Pancreas (tissue), 10 donors: ENCODE measurements at regions not wholly inside any gene's neighbourhood (a gene's known extent, or its start where the extent isn't known, plus 50 kb on each side); places are given as distances from the start of the nearest gene placed in this dataset.

Experiments used
- ATAC-seq, 4 donors: fragments of 200-7000 bp; cut with Tn5 transposase; one replicate each; pipeline versions ENCODE4 v1.8.0 to v1.9.1; 2020; ENCODE audit warnings: mild to moderate bottlenecking in 4 of 4, moderate library complexity in 4 of 4
- DNase-seq, 6 donors: peaks; one replicate each; pipeline ENCODE4 v3.0.0-alpha.2; 2020
- FAIRE-seq: peaks from 2 replicates; lab custom pipeline; 2012; peaks lifted over from hg19 to GRCh38; lab: Jason Lieb, UNC
- H3K27ac ChIP-seq, 4 donors: fragments of 200-600 bp; sonication (generic); 1 replicate in 3 of 4; 2 replicates in 1 of 4; pipeline versions ENCODE4 v1.5.0 to v1.8.0; 2020
- H3K27me3 ChIP-seq, 4 donors: fragments of 200-600 bp; one replicate each; pipeline ENCODE4 v1.8.0; 2021
- H3K36me3 ChIP-seq, 3 donors: fragments of 200-600 bp; sonication (generic) in 1 of 3; one replicate each; pipeline versions ENCODE4 v1.5.0 to v1.8.0; 2020 to 2021
- H3K4me1 ChIP-seq, 3 donors: fragments of 200-600 bp; one replicate each; pipeline ENCODE4 v1.8.0; 2021
- H3K4me3 ChIP-seq, 4 donors: fragments of 200-600 bp; sonication (generic) in 2 of 4; one replicate each; pipeline versions ENCODE4 v1.5.0 to v1.8.0; 2020 to 2021
- H3K9me3 ChIP-seq, 4 donors: fragments of 200-600 bp; one replicate each; pipeline ENCODE4 v1.8.0; 2021
- CTCF ChIP-seq, 4 donors: fragments of 200-600 bp; sonication (generic) in 3 of 4; IDR thresholded peaks; one replicate each; pipeline versions ENCODE4 v1.5.0 to v1.8.0; 2021; ENCODE audit warnings: antibody characterized with exemption in 4 of 4
- WGBS, 2 donors: extraction: QIAGEN DNeasy Blood & Tissue Kit; methylation state at CpG; one replicate each; pipeline ENCODE4 v1.1.7; 2013; 5-methylcytosine and 5-hydroxymethylcytosine counted together
- intact Hi-C, 3 donors: fragments of 100-400 bp; cut with DNase I; formaldehyde crosslinking; loops; one replicate each; pipeline versions ENCODE4 v1.11.1 to v1.14.2; 2022
- donor health status: healthy with polysubstance abuse.
- donor health status: DM: no; HTN: no; CAD: no; lungs with moderate emphysema.
- donor health status: DM: no; HTN: no; CAD: no.
- donor health status: control.
- donor health status: control.
- donor health status: Bipolar disorder and iron deficiency.
- donor health status: DM: yes; HTN: yes; CAD: no.
- donor health status: DM: no; HTN: no; CAD: no.
- donor health status: DM: no; HTN: no; CAD: no.
- donor health status: DM: yes; HTN: yes; CAD: no.

- Histone ChIP-seq H3K4me1 (no peaks in the 10 kb centered on the region), H3K36me3 (no peaks in the 10 kb centered on the region), H3K4me3 (no peak overlapping the region), H3K27me3 (no peaks in the 10 kb centered on the region), H3K9me3 (no peaks in the 10 kb centered on the region), H3K27ac (no peak overlapping the region)
- WGBS, 2 donors = 66 to 74% methylated on average over 7 of the region's 7 CpGs
- intact Hi-C loops = no loop called here
- no peak for DNase-seq
- TF ChIP-seq CTCF (IDR thresholded peaks at IDR 0.05) = no peak
- no peak for ATAC-seq
- no peak for FAIRE-seq
Observed at GRCh38 chr14:104467641-104468040, 111.9 kb upstream of the C14orf180 start.

GRCh38 chr14:104469591-104469990 lies 110.0 kb upstream of the C14orf180 start:
- intact Hi-C loops = no loop called here
- no peak overlapping the region for H3K27ac ChIP-seq
- no peak overlapping the region for H3K4me3 ChIP-seq
- no peak for DNase-seq
- H3K27me3 ChIP-seq = no peaks in the 10 kb centered on the region
- ATAC-seq = no peak
- TF ChIP-seq CTCF (IDR thresholded peaks at IDR 0.05) = no peak
- FAIRE-seq = no peak
- 67 to 85% methylated on average over 6 of the region's 6 CpGs for WGBS, 2 donors
- no peaks in the 10 kb centered on the region for H3K9me3 ChIP-seq
- H3K36me3 ChIP-seq = no peaks in the 10 kb centered on the region
- no peaks in the 10 kb centered on the region for H3K4me1 ChIP-seq

- ATAC-seq = no peak
- FAIRE-seq = no peak
- Histone ChIP-seq H3K4me3 (no peak overlapping the region), H3K27me3 (no peaks in the 10 kb centered on the region), H3K9me3 (no peaks in the 10 kb centered on the region), H3K27ac (no peak overlapping the region), H3K4me1 (no peaks in the 10 kb centered on the region), H3K36me3 (no peaks in the 10 kb centered on the region)
- no peak for TF ChIP-seq CTCF (IDR thresholded peaks at IDR 0.05)
- 72 to 78% methylated on average over 15 of the region's 15 CpGs for WGBS, 2 donors
- intact Hi-C loops = no loop called here
- no peak for DNase-seq
Observed at GRCh38 chr14:104470588-104470987, 109.0 kb upstream of the C14orf180 start.

- 80 to 93% methylated on average over 8 of the region's 8 CpGs for WGBS, 2 donors
- Histone ChIP-seq H3K27ac (no peak overlapping the region), H3K36me3 (no peaks in the 10 kb centered on the region), H3K27me3 (no peaks in the 10 kb centered on the region), H3K4me1 (no peaks in the 10 kb centered on the region), H3K4me3 (no peak overlapping the region), H3K9me3 (no peaks in the 10 kb centered on the region)
- no peak for FAIRE-seq
- DNase-seq = no peak
- no peak for ATAC-seq
- no peak for TF ChIP-seq CTCF (IDR thresholded peaks at IDR 0.05)
- intact Hi-C loops = no loop called here
Observed at GRCh38 chr14:104471114-104471513, 108.5 kb upstream of the C14orf180 start.

GRCh38 chr14:104472073-104472472 lies 107.5 kb upstream of the C14orf180 start:
- no peaks in the 10 kb centered on the region for H3K36me3 ChIP-seq
- DNase-seq = no peak
- H3K4me3 ChIP-seq = no peak overlapping the region
- intact Hi-C loops = no loop called here
- no peak for FAIRE-seq
- no peak for ATAC-seq
- no peak for TF ChIP-seq CTCF (IDR thresholded peaks at IDR 0.05)
- no peaks in the 10 kb centered on the region for H3K27me3 ChIP-seq
- H3K4me1 ChIP-seq = no peaks in the 10 kb centered on the region
- H3K27ac ChIP-seq = no peak overlapping the region
- WGBS, 2 donors = 46 to 62% methylated on average over 1 of the region's 1 CpG
- no peaks in the 10 kb centered on the region for H3K9me3 ChIP-seq
